K562 (cell line): ENCODE measurements at regions not wholly inside any gene's neighbourhood (a gene's known extent, or its start where the extent isn't known, plus 50 kb on each side); places are given as distances from the start of the nearest gene placed in this dataset.

Source experiments
- ATAC-seq: fragments of 200-7000 bp; cut with Tn5 transposase; 3 replicates; pipeline ENCODE4 v1.9.1; 2020; ENCODE audit warnings: moderate library complexity
- BruUV-seq: library from RNA; stranded (reverse); fragments of 400-500 nt; replicated peaks from 2 replicates; lab custom pipeline; 2021; lab: Mats Ljungman, UMichigan
- CTCF ChIA-PET: fragments of 300-600 bp; formaldehyde crosslinking; extraction: SDS; loops from one replicate; lab custom pipeline; 2021; ENCODE audit warnings: low intra/inter-chr PET ratio; lab: Yijun Ruan, JAX
- POLR2A ChIA-PET: fragments of 300-600, 350-650 bp; sonication (Branson Sonifier 250); formaldehyde crosslinking; extraction: SDS; loops from one replicate; lab custom pipeline; 2021; ENCODE audit warnings: antibody characterized with exemption, inconsistent platforms; lab: Yijun Ruan, JAX
- DNase-seq, 4 experiments: peaks; one replicate each; pipeline versions ENCODE4 v3.0.0 to v3.0.0-alpha.2; 2011 to 2018; ENCODE audit warnings: low spot score in 3 of 4, mixed read lengths in 3 of 4; ENCODE audit errors: extremely low read depth in 1 of 4
- FAIRE-seq: peaks from 2 replicates; lab custom pipeline; 2011; peaks lifted over from hg19 to GRCh38; lab: Jason Lieb, UNC
- H2AFZ ChIP-seq: 2 replicates; pipeline ENCODE4 v1.6.0; 2011; ENCODE audit warnings: low read depth, low read length, control low read depth, inconsistent platforms
- H3K27ac ChIP-seq: fragments of 200-600 bp; 3 replicates; pipeline ENCODE4 v1.8.0; 2011; ENCODE audit warnings: low read depth, mild to moderate bottlenecking, control low read depth, inconsistent platforms, low read length, moderate library complexity, mixed read lengths; ENCODE audit errors: extremely low read depth
- H3K27me3 ChIP-seq, 2 experiments: fragments of 300-600 bp in 1 of 2; 2 replicates in 1 of 2; 3 replicates in 1 of 2; pipeline versions ENCODE4 v1.6.0 to v1.8.0; 2011; ENCODE audit warnings: inconsistent platforms in 2 of 2, low read length in 2 of 2, mild to moderate bottlenecking in 1 of 2, mixed read lengths in 1 of 2, moderate library complexity in 1 of 2; ENCODE audit not compliant: control insufficient read depth in 2 of 2, insufficient read depth in 2 of 2
- H3K36me3 ChIP-seq: fragments of 300-600 bp; 3 replicates; pipeline ENCODE4 v1.8.0; 2011; ENCODE audit warnings: mild to moderate bottlenecking, low read length, inconsistent platforms; ENCODE audit not compliant: control insufficient read depth, insufficient read depth
- H3K4me1 ChIP-seq, 2 experiments: fragments of 200-600 bp in 1 of 2; replicated peaks in 1 of 2; 2 replicates in 1 of 2; 3 replicates in 1 of 2; pipeline versions ENCODE4 v1.5.1 to v1.8.0; 2011; ENCODE audit warnings: inconsistent platforms in 2 of 2, low read length in 2 of 2, mild to moderate bottlenecking in 1 of 2, mixed read lengths in 1 of 2, moderate library complexity in 1 of 2; ENCODE audit not compliant: control insufficient read depth in 2 of 2, insufficient read depth in 2 of 2
- H3K4me2 ChIP-seq: 2 replicates; pipeline ENCODE4 v1.6.1; 2011; ENCODE audit warnings: low read length, control low read depth, inconsistent platforms, mixed read lengths; ENCODE audit not compliant: insufficient read depth
- H3K4me3 ChIP-seq: fragments of 200-600 bp; sonication (generic), shearing (Covaris generic); 2 replicates; pipeline ENCODE4 v1.5.1; 2016; ENCODE audit warnings: control low read depth, inconsistent platforms
- H3K79me2 ChIP-seq: fragments of 200-600 bp; 3 replicates; pipeline ENCODE4 v1.8.0; 2011; ENCODE audit warnings: low read length, inconsistent platforms; ENCODE audit not compliant: control insufficient read depth, insufficient read depth
- H3K9ac ChIP-seq, 2 experiments: 2 replicates each; pipeline versions ENCODE4 v1.6.0 to v1.6.1; 2011; ENCODE audit warnings: low read depth in 2 of 2, low read length in 2 of 2, control low read depth in 1 of 2, inconsistent platforms in 1 of 2, mild to moderate bottlenecking in 1 of 2, mixed read lengths in 1 of 2; ENCODE audit not compliant: insufficient read depth in 1 of 2
- H3K9me1 ChIP-seq: one replicate; pipeline ENCODE4 v1.6.0; 2011; ENCODE audit warnings: inconsistent platforms, mild to moderate bottlenecking, low read length, moderate library complexity; ENCODE audit not compliant: control insufficient read depth, insufficient read depth
- H3K9me3 ChIP-seq: replicated peaks from 2 replicates; pipeline ENCODE4 v1.5.1; 2011; ENCODE audit warnings: low read depth, low read length, inconsistent platforms; ENCODE audit not compliant: control insufficient read depth, insufficient read depth
- H4K20me1 ChIP-seq: replicated peaks from 2 replicates; pipeline ENCODE4 v1.6.1; 2011; ENCODE audit warnings: low read length, inconsistent platforms, mixed read lengths; ENCODE audit not compliant: control insufficient read depth, insufficient read depth
- C11orf30 ChIP-seq: fragments of 450-650 bp; IDR thresholded peaks from 2 replicates; pipeline ENCODE4 v1.6.1; 2016; ENCODE audit warnings: low read depth, mild to moderate bottlenecking
- CREM ChIP-seq: IDR thresholded peaks from 2 replicates; pipeline ENCODE4 v1.6.1; 2014; ENCODE audit warnings: antibody characterized with exemption, low read depth
- ESRRA ChIP-seq: fragments of 450-650 bp; IDR thresholded peaks from 2 replicates; pipeline ENCODE4 v1.6.1; 2014; ENCODE audit warnings: low read depth, mild to moderate bottlenecking, moderate library complexity, borderline replicate concordance
- MAFG ChIP-seq: fragments of 450-650 bp; conservative IDR thresholded peaks from 2 replicates; pipeline ENCODE4 v1.6.1; 2016; ENCODE audit warnings: missing genetic modification characterization, missing compliant biosample characterization
- MYNN ChIP-seq, 2 experiments: sonication (generic); formaldehyde crosslinking in 1 of 2; IDR thresholded peaks; 2 replicates each; pipeline versions ENCODE4 v1.5.0 to v1.6.1; 2016 to 2020; ENCODE audit warnings: antibody characterized with exemption in 1 of 2, missing genetic modification reagents in 1 of 2
- NBN ChIP-seq: fragments of 450-650 bp; IDR thresholded peaks from 2 replicates; pipeline ENCODE4 v1.6.1; 2016; ENCODE audit warnings: low read depth, mild to moderate bottlenecking
- NR4A1 ChIP-seq, 2 experiments: fragments of 250-450 bp in 1 of 2; fragments of 450-650 bp in 1 of 2; sonication (Bioruptor Pico) in 1 of 2; IDR thresholded peaks; 2 replicates each; pipeline versions ENCODE4 v1.4.0 to v1.6.1; 2016 to 2020; ENCODE audit warnings: mild to moderate bottlenecking in 2 of 2, missing compliant biosample characterization in 1 of 2, missing genetic modification characterization in 1 of 2, moderate library complexity in 1 of 2
- PURB ChIP-seq: sonication (generic); formaldehyde crosslinking; IDR thresholded peaks from 2 replicates; pipeline ENCODE4 v1.9.0; 2021; ENCODE audit warnings: low read depth, mild to moderate bottlenecking, missing genetic modification reagents
- ZNF316 ChIP-seq: fragments of 450-650 bp; IDR thresholded peaks from 2 replicates; pipeline ENCODE4 v1.6.1; 2016
- WGBS: fragments of 100-300 bp; shearing (Covaris generic); methylation state at CpG from one replicate; pipeline ENCODE4 v1.1.6; 2016; ENCODE audit warnings: low coverage, mixed read lengths; ENCODE audit not compliant: insufficient coverage; ENCODE audit errors: missing lambda C conversion rate; 5-methylcytosine and 5-hydroxymethylcytosine counted together
- in situ Hi-C: fragments of 300-500 bp; cut with MboI; formaldehyde crosslinking; loops from 4 replicates; pipeline ENCODE4 v1.15.0; 2018; ENCODE audit warnings: inconsistent platforms, mixed read lengths
- intact Hi-C: fragments of 100-400 bp; cut with micrococcal nuclease; formaldehyde crosslinking; loops from 2 replicates; pipeline ENCODE4 v1.14.2; 2022

DNA sequence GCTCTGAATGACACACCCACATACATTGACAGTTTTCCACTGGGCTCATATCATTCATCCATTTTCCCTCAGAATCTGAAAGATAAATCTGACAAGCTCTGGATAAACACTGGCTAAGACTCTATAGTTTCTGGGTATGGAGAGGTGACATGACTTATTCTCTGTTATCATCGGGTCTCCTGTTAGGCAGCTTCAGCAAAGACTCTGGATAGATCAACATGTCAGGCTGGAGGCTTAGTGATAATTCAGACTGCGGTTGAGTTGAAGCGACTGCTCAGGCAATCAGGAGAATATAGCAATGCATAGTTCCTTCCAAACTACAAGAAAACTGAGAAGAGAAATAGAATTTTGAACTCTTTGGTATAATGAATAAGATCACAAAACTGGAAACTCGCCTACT lies 394.6 kb downstream of the CBLN4 start:
- H3K79me2 ChIP-seq, result no peaks in the 10 kb centered on the region
- ATAC-seq (no peak), DNase-seq (no peak), FAIRE-seq (no peak)
- no peaks in the 10 kb centered on the region for H3K9me1 ChIP-seq
- H3K27ac ChIP-seq, result no peak overlapping the region
- 1% methylated on average over 4 of the region's 4 CpGs for WGBS
- H3K9ac ChIP-seq, result no peak overlapping the region
- no peaks in the 10 kb centered on the region for H3K4me1 ChIP-seq
- H2AFZ ChIP-seq, result no peak overlapping the region
- BruUV-seq, result no TSS peak
- H3K27me3 ChIP-seq, result no peaks in the 10 kb centered on the region
- CTCF ChIA-PET, result no interaction called here
- POLR2A ChIA-PET, result no interaction called here
- no peaks in the 10 kb centered on the region for H4K20me1 ChIP-seq
- no peak overlapping the region for H3K4me3 ChIP-seq
- H3K36me3 ChIP-seq, result no peaks in the 10 kb centered on the region
- no peaks in the 10 kb centered on the region for H3K9me3 ChIP-seq
- H3K4me2 ChIP-seq, result no peak overlapping the region
- in situ Hi-C loops, result no loop called here
- intact Hi-C loops, result no loop called here
- TF ChIP-seq NR4A1 (CRISPR knock-in tag; IDR thresholded peaks at IDR 0.05), result no peak
- no peak for TF ChIP-seq NR4A1 (tag; IDR thresholded peaks at IDR 0.05)
- TF ChIP-seq PURB (CRISPR knock-in tag), result no peak
- no peak for TF ChIP-seq ESRRA
- no peak for TF ChIP-seq CREM

GRCh38 chr20:55605594-55605993 lies 399.7 kb downstream of the CBLN4 start:
- no peak overlapping the region for H3K4me2 ChIP-seq
- in situ Hi-C loops, result no loop called here
- no peaks in the 10 kb centered on the region for H4K20me1 ChIP-seq
- TF ChIP-seq ZNF316 (peak; percentile 64), NBN (no peak), MYNN (IDR thresholded peaks at IDR 0.05) (no peak), MYNN (CRISPR knock-in tag; IDR thresholded peaks at IDR 0.05) (no peak), C11orf30 (peak; percentile 40; the same call in 1 of the 2 replicates), MAFG (tag) (peak; percentile 35)
- TF ChIP-seq, all 486 proteins: peak for 3
- FAIRE-seq (no peak), DNase-seq (no peak), ATAC-seq (no peak)
- no peak overlapping the region for H3K9ac ChIP-seq
- no peaks in the 10 kb centered on the region for H3K36me3 ChIP-seq
- no peaks in the 10 kb centered on the region for H3K79me2 ChIP-seq
- POLR2A ChIA-PET, result no interaction called here
- no peaks in the 10 kb centered on the region for H3K27me3 ChIP-seq
- H3K9me1 ChIP-seq, result no peaks in the 10 kb centered on the region
- intact Hi-C loops, result no loop called here
- no peaks in the 10 kb centered on the region for H3K9me3 ChIP-seq
- CTCF ChIA-PET, result no interaction called here
- no peak overlapping the region for H2AFZ ChIP-seq
- no peak overlapping the region for H3K27ac ChIP-seq
- 0% methylated on average over 1 of the region's 1 CpG for WGBS
- no peaks in the 10 kb centered on the region for H3K4me1 ChIP-seq
- no peak overlapping the region for H3K4me3 ChIP-seq
- no TSS peak for BruUV-seq
